ENCODE measurements at regions not wholly inside any gene's neighbourhood (a gene's known extent, or its start where the extent isn't known, plus 50 kb on each side); places are given as distances from the start of the nearest gene placed in this dataset.

DNA sequence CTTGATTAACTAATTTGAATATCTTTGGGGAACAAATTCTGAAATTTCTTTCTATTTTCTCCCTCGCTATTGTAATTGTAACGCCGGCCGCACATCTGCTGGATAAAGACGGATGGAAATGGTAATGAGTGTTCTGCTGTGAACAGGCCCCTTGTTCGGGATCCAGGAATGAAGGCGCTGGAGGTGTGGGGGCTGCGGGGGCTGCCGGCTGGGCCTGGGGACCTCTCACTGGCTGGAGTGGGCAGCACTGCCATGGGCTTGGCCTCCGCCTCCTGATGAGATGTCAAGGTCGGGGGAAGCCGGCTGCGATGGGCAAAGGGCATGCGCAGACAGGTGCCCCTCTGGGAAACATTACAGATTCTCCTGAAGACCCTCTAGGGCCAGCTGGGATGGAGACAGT is 175.4 kb downstream of the PHETA1 start:
- TF ChIP-seq, protein P1, sequence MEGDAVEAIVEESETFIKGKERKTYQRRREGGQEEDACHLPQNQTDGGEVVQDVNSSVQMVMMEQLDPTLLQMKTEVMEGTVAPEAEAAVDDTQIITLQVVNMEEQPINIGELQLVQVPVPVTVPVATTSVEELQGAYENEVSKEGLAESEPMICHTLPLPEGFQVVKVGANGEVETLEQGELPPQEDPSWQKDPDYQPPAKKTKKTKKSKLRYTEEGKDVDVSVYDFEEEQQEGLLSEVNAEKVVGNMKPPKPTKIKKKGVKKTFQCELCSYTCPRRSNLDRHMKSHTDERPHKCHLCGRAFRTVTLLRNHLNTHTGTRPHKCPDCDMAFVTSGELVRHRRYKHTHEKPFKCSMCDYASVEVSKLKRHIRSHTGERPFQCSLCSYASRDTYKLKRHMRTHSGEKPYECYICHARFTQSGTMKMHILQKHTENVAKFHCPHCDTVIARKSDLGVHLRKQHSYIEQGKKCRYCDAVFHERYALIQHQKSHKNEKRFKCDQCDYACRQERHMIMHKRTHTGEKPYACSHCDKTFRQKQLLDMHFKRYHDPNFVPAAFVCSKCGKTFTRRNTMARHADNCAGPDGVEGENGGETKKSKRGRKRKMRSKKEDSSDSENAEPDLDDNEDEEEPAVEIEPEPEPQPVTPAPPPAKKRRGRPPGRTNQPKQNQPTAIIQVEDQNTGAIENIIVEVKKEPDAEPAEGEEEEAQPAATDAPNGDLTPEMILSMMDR (IDR thresholded peaks at IDR 0.05) = no peak
- TF ChIP-seq POLR2A (IDR thresholded peaks at IDR 0.05) (no peak), EP300 (IDR thresholded peaks at IDR 0.05) (no peak)
